ENCODE measurements at regions not wholly inside any gene's neighbourhood (a gene's known extent, or its start where the extent isn't known, plus 50 kb on each side); places are given as distances from the start of the nearest gene placed in this dataset.

GRCh38 chr7:67894746-67895145 lies 898.1 kb downstream of the TYW1 start:
- no peaks in the 10 kb centered on the region for H3K36me3 ChIP-seq (ENCODE audit: insufficient read depth, low read length)
- TF ChIP-seq EZH2phosphoT487 (IDR thresholded peaks at IDR 0.05; ENCODE audit: borderline replicate concordance) (no peak), CTCF (conservative IDR thresholded peaks at IDR 0.05; ENCODE audit: low read length) (no peak)
- no peaks in the 10 kb centered on the region for H3K4me1 ChIP-seq (ENCODE audit: insufficient read depth, low read length, poor library complexity, severe bottlenecking)
- no peak overlapping the region for H3K9ac ChIP-seq (ENCODE audit: low read depth, low read length, poor library complexity, severe bottlenecking)
- H4K20me1 ChIP-seq (ENCODE audit: insufficient read depth, low read length, poor library complexity, severe bottlenecking) = no peaks in the 10 kb centered on the region
- H2AFZ ChIP-seq (ENCODE audit: low read length) = no peak overlapping the region
- no peaks in the 10 kb centered on the region; the same call in 1 of the 2 replicates for H3K9me3 ChIP-seq (ENCODE audit: insufficient read depth, low read depth, low read length)
- H3K79me2 ChIP-seq (ENCODE audit: insufficient read depth, low read length) = no peaks in the 10 kb centered on the region
- no peaks in the 10 kb centered on the region for H3K27me3 ChIP-seq (ENCODE audit: insufficient read depth, low read length, poor library complexity, severe bottlenecking)
- no peak overlapping the region for H3K4me3 ChIP-seq (ENCODE audit: low read length, poor library complexity, severe bottlenecking)
- H3K9me2 ChIP-seq (replicated peaks; ENCODE audit: low read depth, low read length) = no peaks in the 10 kb centered on the region
- no peak overlapping the region for H3K4me2 ChIP-seq (ENCODE audit: low read depth, low read length, poor library complexity, severe bottlenecking)
- no peaks in the 10 kb centered on the region for H3F3A ChIP-seq (ENCODE audit: low read depth)

GRCh38 chr7:67896721-67897120 lies 900.1 kb downstream of the TYW1 start:
- H4K20me1 ChIP-seq (ENCODE audit: insufficient read depth, low read length, poor library complexity, severe bottlenecking) = no peaks in the 10 kb centered on the region
- no peaks in the 10 kb centered on the region for H3K9me2 ChIP-seq (replicated peaks; ENCODE audit: low read depth, low read length)
- no peaks in the 10 kb centered on the region for H3F3A ChIP-seq (ENCODE audit: low read depth)
- no peak overlapping the region for H3K9ac ChIP-seq (ENCODE audit: low read depth, low read length, poor library complexity, severe bottlenecking)
- no peaks in the 10 kb centered on the region for H3K36me3 ChIP-seq (ENCODE audit: insufficient read depth, low read length)
- no peaks in the 10 kb centered on the region for H3K27me3 ChIP-seq (ENCODE audit: insufficient read depth, low read length, poor library complexity, severe bottlenecking)
- peaks cover 2% of the 10 kb centered on the region; the same call in 1 of the 2 replicates for H3K9me3 ChIP-seq (ENCODE audit: insufficient read depth, low read depth, low read length)
- H3K4me2 ChIP-seq (ENCODE audit: low read depth, low read length, poor library complexity, severe bottlenecking) = no peak overlapping the region
- H3K79me2 ChIP-seq (ENCODE audit: insufficient read depth, low read length) = no peaks in the 10 kb centered on the region
- TF ChIP-seq EZH2phosphoT487 (IDR thresholded peaks at IDR 0.05; ENCODE audit: borderline replicate concordance) (no peak), CTCF (conservative IDR thresholded peaks at IDR 0.05; ENCODE audit: low read length) (no peak)
- no peaks in the 10 kb centered on the region for H3K4me1 ChIP-seq (ENCODE audit: insufficient read depth, low read length, poor library complexity, severe bottlenecking)
- H2AFZ ChIP-seq (ENCODE audit: low read length) = no peak overlapping the region
- H3K4me3 ChIP-seq (ENCODE audit: low read length, poor library complexity, severe bottlenecking) = no peak overlapping the region

GRCh38 chr7:67900456-67900855 lies 903.8 kb downstream of the TYW1 start:
- Histone ChIP-seq H3K9me2 (replicated peaks; ENCODE audit: low read depth, low read length) (no peaks in the 10 kb centered on the region), H3K4me3 (ENCODE audit: low read length, poor library complexity, severe bottlenecking) (no peak overlapping the region), H2AFZ (ENCODE audit: low read length) (no peak overlapping the region), H3K79me2 (ENCODE audit: insufficient read depth, low read length) (no peaks in the 10 kb centered on the region), H3K9ac (ENCODE audit: low read depth, low read length, poor library complexity, severe bottlenecking) (no peak overlapping the region), H3K27me3 (ENCODE audit: insufficient read depth, low read length, poor library complexity, severe bottlenecking) (no peaks in the 10 kb centered on the region), H3K4me2 (ENCODE audit: low read depth, low read length, poor library complexity, severe bottlenecking) (no peak overlapping the region), H3F3A (ENCODE audit: low read depth) (no peaks in the 10 kb centered on the region), H3K36me3 (ENCODE audit: insufficient read depth, low read length) (no peaks in the 10 kb centered on the region), H3K4me1 (ENCODE audit: insufficient read depth, low read length, poor library complexity, severe bottlenecking) (no peaks in the 10 kb centered on the region), H4K20me1 (ENCODE audit: insufficient read depth, low read length, poor library complexity, severe bottlenecking) (no peaks in the 10 kb centered on the region), H3K9me3 (ENCODE audit: insufficient read depth, low read depth, low read length) (peaks cover 8% of the 10 kb centered on the region; the same call in 1 of the 2 replicates)
- no peak for TF ChIP-seq CTCF (conservative IDR thresholded peaks at IDR 0.05; ENCODE audit: low read length)
- TF ChIP-seq EZH2phosphoT487 (IDR thresholded peaks at IDR 0.05; ENCODE audit: borderline replicate concordance) = no peak
